ENCODE measurements at regions not wholly inside any gene's neighbourhood (a gene's known extent, or its start where the extent isn't known, plus 50 kb on each side); places are given as distances from the start of the nearest gene placed in this dataset.

DNA sequence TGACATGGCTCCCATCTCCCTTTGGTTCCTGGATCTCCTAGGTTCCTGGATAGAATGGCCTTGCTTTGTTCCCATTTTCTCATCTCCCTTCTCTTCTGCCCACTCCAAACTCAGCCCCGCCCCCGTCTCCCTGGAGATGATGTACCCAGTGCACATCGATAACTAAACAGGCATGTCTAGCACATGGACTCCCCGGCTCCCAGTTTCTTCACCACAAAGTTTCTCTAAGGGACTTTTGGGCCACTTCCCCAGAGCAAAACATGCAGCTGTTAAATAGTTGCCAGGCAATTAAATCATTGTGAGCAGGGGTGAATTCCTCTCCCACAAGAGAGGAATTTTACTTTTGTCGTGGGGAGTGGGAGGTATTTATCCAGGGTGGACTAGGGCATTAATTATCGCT lies 259.0 kb downstream of the GADD45G start:
- TF ChIP-seq CTCF (IDR thresholded peaks at IDR 0.05; ENCODE audit: unreplicated experiment): no peak
- H3K9me3 Mint-ChIP-seq (ENCODE audit: unreplicated experiment): no peaks in the 10 kb centered on the region
- peaks cover 4% of the 10 kb centered on the region for H3K27me3 Mint-ChIP-seq (ENCODE audit: unreplicated experiment)
- H3K4me1 Mint-ChIP-seq (ENCODE audit: unreplicated experiment): peaks cover 27% of the 10 kb centered on the region
- H3K4me3 Mint-ChIP-seq (ENCODE audit: unreplicated experiment): no peak overlapping the region
- DNase-seq (ENCODE audit: low spot score): no peak
- H3K27ac Mint-ChIP-seq (ENCODE audit: unreplicated experiment): no peak overlapping the region
- H3K36me3 Mint-ChIP-seq (ENCODE audit: low read depth, unreplicated experiment): no peaks in the 10 kb centered on the region

DNA sequence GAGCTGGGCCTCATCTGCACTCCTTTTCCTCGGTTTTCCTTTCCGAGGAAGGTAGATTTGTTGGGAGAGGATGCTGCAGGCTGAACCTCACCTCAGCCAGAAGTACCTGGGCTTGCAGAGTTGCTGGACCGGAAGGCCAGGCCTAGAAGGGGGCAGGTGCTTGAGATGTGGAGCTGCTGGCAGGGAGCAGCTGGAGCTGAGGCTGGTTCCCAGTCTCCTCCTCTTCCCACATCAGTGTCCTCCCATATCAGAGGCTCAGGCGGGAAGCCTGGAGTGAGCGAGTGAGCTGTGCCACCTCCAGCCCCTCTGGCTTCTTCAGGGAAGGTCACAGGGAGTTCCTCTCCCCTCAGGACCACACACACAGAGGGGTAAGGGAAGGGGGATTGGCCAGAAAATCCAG lies 259.4 kb downstream of the GADD45G start:
- H3K9me3 Mint-ChIP-seq (ENCODE audit: unreplicated experiment): no peaks in the 10 kb centered on the region
- no peak overlapping the region for H3K27ac Mint-ChIP-seq (ENCODE audit: unreplicated experiment)
- H3K4me1 Mint-ChIP-seq (ENCODE audit: unreplicated experiment): peaks cover 27% of the 10 kb centered on the region
- H3K27me3 Mint-ChIP-seq (ENCODE audit: unreplicated experiment): peaks cover 2% of the 10 kb centered on the region
- DNase-seq (ENCODE audit: low spot score): no peak
- no peak overlapping the region for H3K4me3 Mint-ChIP-seq (ENCODE audit: unreplicated experiment)
- H3K36me3 Mint-ChIP-seq (ENCODE audit: low read depth, unreplicated experiment): no peaks in the 10 kb centered on the region
- TF ChIP-seq CTCF (IDR thresholded peaks at IDR 0.05; ENCODE audit: unreplicated experiment): no peak

GRCh38 chr9:89864731-89865130 lies 259.9 kb downstream of the GADD45G start:
- no peak for TF ChIP-seq CTCF (IDR thresholded peaks at IDR 0.05; ENCODE audit: unreplicated experiment)
- no peaks in the 10 kb centered on the region for H3K36me3 Mint-ChIP-seq (ENCODE audit: low read depth, unreplicated experiment)

GRCh38 chr9:89865357-89865756 lies 260.5 kb downstream of the GADD45G start:
- no peak for DNase-seq (ENCODE audit: low spot score)
- peaks cover 27% of the 10 kb centered on the region for H3K4me1 Mint-ChIP-seq (ENCODE audit: unreplicated experiment)
- TF ChIP-seq CTCF (IDR thresholded peaks at IDR 0.05; ENCODE audit: unreplicated experiment): no peak
- no peak overlapping the region for H3K27ac Mint-ChIP-seq (ENCODE audit: unreplicated experiment)
- H3K27me3 Mint-ChIP-seq (ENCODE audit: unreplicated experiment): peaks cover 5% of the 10 kb centered on the region
- H3K36me3 Mint-ChIP-seq (ENCODE audit: low read depth, unreplicated experiment): no peaks in the 10 kb centered on the region
- no peaks in the 10 kb centered on the region for H3K9me3 Mint-ChIP-seq (ENCODE audit: unreplicated experiment)
- H3K4me3 Mint-ChIP-seq (ENCODE audit: unreplicated experiment): no peak overlapping the region

More at GRCh38 chr9:89864731-89865130, 259.9 kb downstream of the GADD45G start:
- H3K27me3 Mint-ChIP-seq (ENCODE audit: unreplicated experiment): peaks cover 2% of the 10 kb centered on the region
- peaks cover 27% of the 10 kb centered on the region for H3K4me1 Mint-ChIP-seq (ENCODE audit: unreplicated experiment)
- no peaks in the 10 kb centered on the region for H3K9me3 Mint-ChIP-seq (ENCODE audit: unreplicated experiment)
- no peak for DNase-seq (ENCODE audit: low spot score)
- H3K27ac Mint-ChIP-seq (ENCODE audit: unreplicated experiment): no peak overlapping the region
- H3K4me3 Mint-ChIP-seq (ENCODE audit: unreplicated experiment): no peak overlapping the region

- no peak for TF ChIP-seq CTCF (IDR thresholded peaks at IDR 0.05; ENCODE audit: unreplicated experiment)
- no peak for DNase-seq (ENCODE audit: low spot score)
- Mint-ChIP-seq H3K27ac (ENCODE audit: unreplicated experiment) (no peak overlapping the region), H3K36me3 (ENCODE audit: low read depth, unreplicated experiment) (no peaks in the 10 kb centered on the region), H3K27me3 (ENCODE audit: unreplicated experiment) (peaks cover 5% of the 10 kb centered on the region), H3K4me3 (ENCODE audit: unreplicated experiment) (no peak overlapping the region), H3K4me1 (ENCODE audit: unreplicated experiment) (peaks cover 23% of the 10 kb centered on the region), H3K9me3 (ENCODE audit: unreplicated experiment) (no peaks in the 10 kb centered on the region)
Observed at GRCh38 chr9:89865981-89866380, 261.2 kb downstream of the GADD45G start.

Data from endothelial cell (in vitro differentiated cells).